ENCODE measurements at regions not wholly inside any gene's neighbourhood (a gene's known extent, or its start where the extent isn't known, plus 50 kb on each side); places are given as distances from the start of the nearest gene placed in this dataset.

DNA sequence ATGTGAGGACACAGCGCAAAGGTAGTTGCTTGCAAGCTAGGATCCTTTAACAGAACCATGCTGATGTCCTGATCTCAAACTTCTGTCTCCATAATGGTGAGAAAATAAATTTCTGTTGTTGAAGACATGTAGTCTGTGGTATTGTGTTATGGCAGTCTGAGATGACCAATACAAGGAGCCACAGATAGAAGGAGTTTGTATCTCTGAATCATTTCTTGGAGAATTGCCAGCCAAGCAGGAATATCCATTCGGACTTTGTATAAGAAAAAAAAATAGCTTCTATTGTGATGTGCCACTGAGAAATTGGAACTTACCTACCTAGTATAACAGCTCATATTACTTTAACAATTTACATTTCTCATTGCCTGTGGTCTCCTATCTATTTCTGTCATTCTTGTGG lies 447.6 kb upstream of the CA10 start:
- TF ChIP-seq, protein P1, sequence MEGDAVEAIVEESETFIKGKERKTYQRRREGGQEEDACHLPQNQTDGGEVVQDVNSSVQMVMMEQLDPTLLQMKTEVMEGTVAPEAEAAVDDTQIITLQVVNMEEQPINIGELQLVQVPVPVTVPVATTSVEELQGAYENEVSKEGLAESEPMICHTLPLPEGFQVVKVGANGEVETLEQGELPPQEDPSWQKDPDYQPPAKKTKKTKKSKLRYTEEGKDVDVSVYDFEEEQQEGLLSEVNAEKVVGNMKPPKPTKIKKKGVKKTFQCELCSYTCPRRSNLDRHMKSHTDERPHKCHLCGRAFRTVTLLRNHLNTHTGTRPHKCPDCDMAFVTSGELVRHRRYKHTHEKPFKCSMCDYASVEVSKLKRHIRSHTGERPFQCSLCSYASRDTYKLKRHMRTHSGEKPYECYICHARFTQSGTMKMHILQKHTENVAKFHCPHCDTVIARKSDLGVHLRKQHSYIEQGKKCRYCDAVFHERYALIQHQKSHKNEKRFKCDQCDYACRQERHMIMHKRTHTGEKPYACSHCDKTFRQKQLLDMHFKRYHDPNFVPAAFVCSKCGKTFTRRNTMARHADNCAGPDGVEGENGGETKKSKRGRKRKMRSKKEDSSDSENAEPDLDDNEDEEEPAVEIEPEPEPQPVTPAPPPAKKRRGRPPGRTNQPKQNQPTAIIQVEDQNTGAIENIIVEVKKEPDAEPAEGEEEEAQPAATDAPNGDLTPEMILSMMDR (IDR thresholded peaks at IDR 0.05) = no peak
- TF ChIP-seq POLR2A (IDR thresholded peaks at IDR 0.05) = no peak
